GM21737 (cell line): ENCODE measurements at regions not wholly inside any gene's neighbourhood (a gene's known extent, or its start where the extent isn't known, plus 50 kb on each side); places are given as distances from the start of the nearest gene placed in this dataset.

Experiments used
- ATAC-seq: cut with Tn5 transposase; IDR thresholded peaks from one replicate; pipeline ENCODE4 v1.9.1; 2021; ENCODE audit warnings: mild to moderate bottlenecking, moderate library complexity; ENCODE audit not compliant: unreplicated experiment

- no peak for ATAC-seq
These were observed 211.3 kb downstream of the GPD2 start for GRCh38 chr2:156647377-156648010.

- ATAC-seq = no peak
These were observed 212.3 kb downstream of the GPD2 start for GRCh38 chr2:156648522-156648921.

GRCh38 chr2:156649596-156649995 is 213.4 kb downstream of the GPD2 start:
- no peak for ATAC-seq

GRCh38 chr2:156652691-156653090 is 216.5 kb downstream of the GPD2 start:
- ATAC-seq = no peak

GRCh38 chr2:156653675-156654074 is 217.5 kb downstream of the GPD2 start:
- ATAC-seq = no peak

GRCh38 chr2:156657809-156658208 is 221.6 kb downstream of the GPD2 start:
- no peak for ATAC-seq

GRCh38 chr2:156659694-156660093 is 223.5 kb downstream of the GPD2 start:
- no peak for ATAC-seq

GRCh38 chr2:156663757-156664409 is 227.7 kb downstream of the GPD2 start:
- peak; percentile 84 for ATAC-seq

GRCh38 chr2:156666130-156666785 is 230.1 kb downstream of the GPD2 start:
- ATAC-seq = no peak

GRCh38 chr2:156670104-156670503 is 233.9 kb downstream of the GPD2 start:
- no peak for ATAC-seq

GRCh38 chr2:156671706-156672361 is 235.7 kb downstream of the GPD2 start:
- ATAC-seq = no peak

- ATAC-seq = no peak
These were observed 236.6 kb downstream of the GPD2 start for GRCh38 chr2:156672556-156673332.

- ATAC-seq = no peak
These were observed 237.1 kb downstream of the GPD2 start for GRCh38 chr2:156673333-156673615.

- no peak for ATAC-seq
These were observed 237.8 kb downstream of the GPD2 start for GRCh38 chr2:156673981-156674380.

GRCh38 chr2:156675896-156676295 is 239.7 kb downstream of the GPD2 start:
- no peak for ATAC-seq

GRCh38 chr2:156679820-156680219 is 243.6 kb downstream of the GPD2 start:
- no peak for ATAC-seq

GRCh38 chr2:156680266-156680665 is 244.1 kb downstream of the GPD2 start:
- ATAC-seq = no peak

GRCh38 chr2:156687126-156687525 is 250.9 kb downstream of the GPD2 start:
- ATAC-seq = no peak

- ATAC-seq = no peak
These were observed 251.5 kb downstream of the GPD2 start for GRCh38 chr2:156687715-156688114.

- ATAC-seq = no peak
These were observed 253.8 kb downstream of the GPD2 start for GRCh38 chr2:156689939-156690338.

- no peak for ATAC-seq
These were observed 254.8 kb downstream of the GPD2 start for GRCh38 chr2:156691014-156691413.
